NCI-H82 treated with DMSO at 0.1 percent for 48 hours (cell line): ENCODE measurements at regions not wholly inside any gene's neighbourhood (a gene's known extent, or its start where the extent isn't known, plus 50 kb on each side); places are given as distances from the start of the nearest gene placed in this dataset.

ENCODE experiments used
- DNase-seq: peaks from one replicate; lab custom pipeline; 2025; ENCODE audit not compliant: unreplicated experiment; lab: John Stamatoyannopoulos, UW

DNA sequence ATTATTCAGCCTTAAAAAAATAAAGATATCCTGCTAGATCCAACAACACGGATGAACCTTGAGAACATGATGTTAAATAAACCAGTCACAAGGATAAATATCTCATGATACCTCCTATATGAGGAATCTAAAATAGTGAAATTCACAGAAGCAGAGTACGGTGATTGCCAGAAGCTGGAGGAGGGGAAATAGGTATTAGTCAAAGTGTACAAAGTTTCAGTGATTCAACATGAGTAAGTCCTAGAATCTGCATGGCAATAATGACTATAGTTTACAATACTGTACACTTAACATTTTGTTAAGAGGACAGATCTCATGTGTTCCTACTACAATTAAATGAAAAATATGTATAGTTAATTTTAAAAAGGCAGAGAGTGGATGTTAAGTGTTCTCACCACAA is 206.6 kb upstream of the SLC10A2 start:
- DNase-seq = no peak

DNA sequence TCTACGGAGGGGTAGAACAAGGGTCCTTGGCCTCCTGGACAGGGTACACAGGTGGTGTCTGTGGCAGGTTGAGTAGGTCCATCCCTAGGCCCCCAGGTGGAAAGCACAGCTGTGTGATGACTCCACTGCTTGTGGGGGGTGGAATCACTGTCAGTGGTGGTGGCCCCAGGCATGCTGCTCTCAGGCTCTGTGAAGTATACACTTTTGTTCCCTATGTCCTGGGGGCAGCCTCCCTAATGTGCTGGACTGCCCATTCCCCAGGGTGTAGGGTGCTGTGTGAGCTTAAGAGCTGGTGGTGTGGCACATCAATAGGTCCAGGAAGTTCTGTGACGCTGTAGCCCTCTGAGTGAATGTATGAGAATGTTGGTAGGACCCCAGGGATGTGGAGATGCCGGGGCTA is 197.2 kb upstream of the SLC10A2 start:
- DNase-seq = no peak

DNA sequence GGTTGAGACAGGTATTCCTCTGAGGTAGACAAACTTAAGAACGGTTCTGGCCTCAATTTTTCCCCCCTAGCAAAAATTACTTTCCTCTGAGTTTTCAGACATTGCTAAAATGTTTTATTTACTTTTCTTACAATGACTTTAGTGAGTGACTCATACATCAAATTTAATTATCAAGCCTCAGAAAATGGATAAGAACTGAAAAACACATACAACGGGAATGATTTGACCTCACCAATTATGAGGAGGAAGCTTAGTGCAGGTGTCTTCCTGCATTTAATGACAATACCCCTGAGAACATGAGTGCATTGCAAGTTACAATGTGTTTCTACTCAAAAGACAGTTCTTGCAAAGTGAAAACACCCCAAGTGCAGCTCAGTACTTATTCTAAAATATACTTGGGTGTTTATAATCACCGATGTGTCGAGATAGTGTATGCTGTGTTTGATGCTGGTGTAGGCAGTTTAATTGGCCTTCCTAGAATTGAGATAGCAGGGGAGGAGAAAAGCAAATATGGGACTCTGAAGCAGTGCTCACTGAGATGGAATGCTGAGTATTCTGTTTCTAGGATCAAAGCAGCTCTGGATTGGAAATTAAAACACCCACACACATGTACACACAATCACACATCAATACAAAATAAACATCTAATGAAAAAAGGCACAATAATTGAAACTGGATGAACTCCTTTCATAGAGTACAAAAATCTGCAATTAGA is 189.5 kb upstream of the SLC10A2 start:
- DNase-seq = no peak

DNA sequence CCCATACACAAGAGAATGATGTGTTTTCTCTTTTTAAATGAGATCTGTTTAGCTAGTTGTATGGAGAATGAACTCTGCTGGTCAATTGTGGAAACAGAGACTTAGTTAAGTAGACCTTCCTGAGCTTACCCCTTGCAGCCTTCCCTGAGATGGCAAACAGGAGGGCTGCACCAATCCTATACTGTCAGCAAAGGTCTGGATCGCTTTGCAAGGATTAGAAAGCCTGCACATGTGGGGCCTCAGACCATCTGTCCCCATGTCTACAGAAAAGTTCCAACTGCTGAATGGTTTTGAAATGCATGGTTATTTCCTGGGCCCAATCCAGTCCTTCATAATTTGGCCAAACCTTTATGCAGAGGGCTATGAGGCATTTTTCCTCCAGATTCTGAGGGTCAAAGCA is 183.9 kb upstream of the SLC10A2 start:
- DNase-seq = peak; percentile 49

DNA sequence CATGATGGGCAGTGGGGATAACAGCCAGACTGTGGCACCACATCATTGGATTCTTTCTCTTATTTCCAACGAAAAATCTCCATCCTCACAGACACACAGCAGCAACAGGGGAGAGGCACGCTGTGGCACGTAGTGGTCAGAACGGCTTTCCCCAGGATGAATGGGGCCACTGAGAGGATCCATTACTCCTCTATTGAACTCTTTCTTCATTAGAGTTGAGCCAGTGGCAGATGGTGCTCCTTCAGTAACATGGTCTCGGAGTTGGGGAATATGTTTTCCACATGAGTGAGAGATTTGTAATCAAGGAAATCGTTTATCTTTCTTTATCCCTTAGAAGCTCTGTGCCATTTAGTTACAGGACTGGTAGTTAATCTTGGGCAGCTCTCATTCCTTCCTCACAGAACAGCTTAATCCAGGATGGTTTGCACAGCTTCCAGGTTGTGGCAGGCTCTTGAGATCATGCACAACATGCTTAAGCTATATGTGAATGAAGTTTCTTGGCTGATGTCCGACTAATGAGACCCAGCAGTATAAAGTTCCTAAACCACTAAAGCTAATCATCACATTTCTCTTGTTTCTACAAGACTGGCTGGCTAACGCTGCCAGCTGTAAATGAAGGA is 180.5 kb upstream of the SLC10A2 start:
- DNase-seq = peak; percentile 20

DNA sequence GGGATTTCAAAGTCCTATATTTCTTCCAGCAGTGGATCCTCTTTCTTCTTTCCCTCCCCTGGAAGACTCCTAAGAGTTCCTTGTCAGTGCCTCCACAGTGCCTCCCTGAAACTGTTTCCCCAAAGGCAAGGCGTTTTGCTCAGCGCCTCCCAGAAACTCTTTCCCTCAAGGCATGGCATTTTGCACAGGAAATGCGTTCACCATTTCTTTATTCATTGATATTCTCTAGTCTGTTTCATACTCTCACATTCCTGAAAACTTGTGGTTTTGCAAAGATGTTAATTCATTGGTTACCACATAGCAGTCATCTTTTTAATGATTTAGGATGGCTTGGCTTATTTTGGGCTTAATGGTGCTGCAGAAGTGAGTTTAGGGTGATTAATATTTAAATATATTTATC is 177.3 kb upstream of the SLC10A2 start:
- no peak for DNase-seq

DNA sequence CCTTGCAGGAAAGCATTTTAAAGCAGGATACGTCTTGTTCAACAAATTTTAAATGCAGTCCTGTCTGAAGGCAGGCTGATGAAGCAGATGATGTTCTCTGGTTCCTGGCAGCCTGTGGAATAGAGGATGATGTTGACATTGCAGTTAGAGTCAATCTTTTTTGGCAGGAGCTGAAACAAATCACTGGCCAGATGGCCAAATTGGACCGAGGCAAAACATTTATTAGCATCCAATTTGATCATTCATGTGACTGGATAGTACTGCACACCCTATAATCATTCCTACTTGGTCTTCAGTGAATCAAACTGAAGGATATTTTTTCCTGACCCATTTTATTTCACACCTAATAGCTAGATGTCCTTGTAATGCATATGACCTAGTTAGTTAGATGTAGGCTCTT is 172.2 kb upstream of the SLC10A2 start:
- no peak for DNase-seq

DNA sequence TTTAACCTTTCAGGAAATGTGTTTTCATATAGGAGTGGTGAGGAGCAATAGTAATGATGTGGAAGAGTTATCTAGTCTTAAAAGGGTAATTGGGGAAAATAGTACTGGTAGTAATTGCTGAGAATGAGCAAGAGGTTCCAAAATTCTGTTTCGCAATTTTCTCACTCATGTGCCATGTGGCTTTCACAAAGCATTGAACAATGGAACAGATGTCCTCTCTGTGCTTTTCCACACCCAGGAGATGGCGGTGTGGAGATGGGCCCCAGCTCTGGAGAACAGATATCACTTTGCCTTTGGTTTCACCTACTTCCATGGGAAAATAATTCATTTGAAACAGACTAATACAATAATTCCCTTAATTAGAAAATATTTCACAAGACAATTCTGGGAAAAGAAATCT is 170.0 kb upstream of the SLC10A2 start:
- DNase-seq = no peak

DNA sequence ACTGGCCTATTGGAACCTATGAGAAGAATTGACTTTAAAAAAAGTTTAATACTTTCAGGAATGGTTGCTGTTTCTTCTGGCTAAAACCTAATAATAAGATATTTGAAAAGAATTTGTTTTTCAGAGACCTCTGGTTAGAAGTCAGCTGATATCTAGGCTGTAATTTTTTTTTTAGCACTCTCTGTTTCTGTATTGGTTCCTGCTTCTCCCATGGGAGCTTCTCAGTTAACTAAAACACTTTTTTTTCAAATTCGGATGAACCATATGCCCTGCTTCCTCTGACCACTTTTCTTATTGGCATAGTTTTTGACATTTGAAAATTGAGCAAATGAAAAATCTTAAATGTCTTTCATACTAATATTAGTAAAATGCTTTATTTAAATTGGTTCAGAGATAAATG is 163.5 kb upstream of the SLC10A2 start:
- no peak for DNase-seq

DNA sequence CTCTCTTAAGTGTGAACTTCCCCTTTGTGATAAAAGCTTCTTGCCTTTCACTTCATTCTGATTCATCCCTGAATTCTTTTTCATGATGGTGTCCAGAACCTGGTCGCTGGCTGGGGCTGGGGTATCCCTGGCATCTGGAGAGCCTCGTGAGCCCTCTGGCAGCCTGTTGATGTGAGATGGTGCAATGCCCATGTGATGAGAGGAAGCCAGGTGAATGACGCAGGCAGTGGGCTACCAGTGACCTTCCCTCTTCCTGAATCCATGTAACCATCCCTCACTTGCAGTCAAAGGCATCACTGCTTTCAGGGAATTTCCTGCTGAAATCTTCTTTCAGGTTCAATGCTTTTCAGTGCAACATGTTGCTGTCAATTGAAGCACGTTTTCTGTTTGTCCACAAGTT is 158.6 kb upstream of the SLC10A2 start:
- no peak for DNase-seq

DNA sequence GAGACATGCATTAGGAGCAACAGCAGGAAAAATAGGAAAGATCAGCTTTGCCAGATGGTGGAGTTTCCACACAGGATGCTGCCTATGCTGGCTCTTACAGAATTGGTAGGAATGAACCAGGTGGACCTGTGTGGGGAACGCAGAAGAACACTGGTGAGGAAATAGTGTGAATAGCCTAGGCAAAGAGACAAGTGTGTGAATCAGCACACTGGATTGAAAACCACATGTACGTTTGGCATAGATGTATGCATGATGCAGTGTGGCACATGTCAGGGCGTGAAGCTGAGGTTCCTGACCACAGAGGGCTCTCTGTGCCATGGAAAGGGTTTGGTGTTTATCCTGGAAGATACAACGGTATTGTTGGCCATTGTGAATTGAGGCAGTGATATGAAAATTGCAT is 156.5 kb upstream of the SLC10A2 start:
- no peak for DNase-seq

DNA sequence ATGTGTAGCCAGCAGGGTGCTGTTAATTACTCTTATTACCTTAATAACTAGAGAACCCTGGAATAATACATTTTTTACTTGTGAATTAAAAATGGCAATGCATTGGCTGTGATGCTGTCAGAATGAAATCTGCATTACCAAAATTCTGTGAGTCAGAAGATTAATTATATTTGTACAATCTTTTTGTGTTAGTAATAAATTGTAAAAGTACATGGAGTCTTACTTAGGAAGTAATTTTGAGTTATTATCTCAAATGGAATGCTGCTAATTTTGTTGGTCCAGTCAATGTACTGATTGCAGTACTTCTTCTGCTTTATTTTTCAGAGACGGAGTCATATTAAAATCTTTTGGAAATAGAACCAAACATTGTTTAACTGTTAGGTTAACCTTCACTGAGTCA is 152.0 kb upstream of the SLC10A2 start:
- no peak for DNase-seq

DNA sequence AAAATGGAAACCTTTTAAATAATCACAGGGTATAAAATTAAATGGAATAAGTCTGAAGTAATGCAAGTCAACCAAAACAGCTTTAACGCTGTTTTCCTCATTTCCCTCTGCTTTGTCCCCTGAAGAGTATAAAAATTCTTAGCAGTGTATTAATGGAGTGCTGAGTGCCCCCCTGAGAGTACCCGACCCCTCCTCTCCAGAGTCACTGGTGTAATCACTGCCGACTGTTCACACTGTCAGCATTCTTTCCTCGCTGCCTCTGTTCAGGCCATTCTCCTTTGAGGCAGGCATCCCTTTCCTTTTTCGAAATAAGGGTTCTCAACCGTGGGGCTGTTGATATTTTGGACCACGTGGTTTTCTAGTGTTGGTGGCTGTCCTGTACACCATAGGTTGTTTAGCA is 146.9 kb upstream of the SLC10A2 start:
- DNase-seq = no peak

DNA sequence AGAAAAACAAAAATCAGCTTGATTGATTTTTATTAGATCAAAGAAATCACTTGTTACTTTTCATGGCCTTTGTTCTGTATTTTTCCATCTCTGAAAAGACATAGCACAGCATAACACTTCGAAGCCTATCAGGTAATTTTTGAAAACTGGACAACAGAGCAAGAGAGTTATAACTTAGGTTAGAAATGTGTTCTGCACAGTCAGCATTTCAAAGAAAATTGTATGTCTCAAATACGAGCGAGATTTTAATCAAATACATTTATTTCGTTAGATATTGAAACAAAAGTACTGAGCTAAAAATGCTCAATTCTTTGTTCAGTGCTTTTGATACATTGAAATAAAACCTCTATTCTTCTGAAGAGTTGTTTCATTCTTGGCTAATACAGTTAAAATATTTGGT is 144.1 kb upstream of the SLC10A2 start:
- DNase-seq = no peak

DNA sequence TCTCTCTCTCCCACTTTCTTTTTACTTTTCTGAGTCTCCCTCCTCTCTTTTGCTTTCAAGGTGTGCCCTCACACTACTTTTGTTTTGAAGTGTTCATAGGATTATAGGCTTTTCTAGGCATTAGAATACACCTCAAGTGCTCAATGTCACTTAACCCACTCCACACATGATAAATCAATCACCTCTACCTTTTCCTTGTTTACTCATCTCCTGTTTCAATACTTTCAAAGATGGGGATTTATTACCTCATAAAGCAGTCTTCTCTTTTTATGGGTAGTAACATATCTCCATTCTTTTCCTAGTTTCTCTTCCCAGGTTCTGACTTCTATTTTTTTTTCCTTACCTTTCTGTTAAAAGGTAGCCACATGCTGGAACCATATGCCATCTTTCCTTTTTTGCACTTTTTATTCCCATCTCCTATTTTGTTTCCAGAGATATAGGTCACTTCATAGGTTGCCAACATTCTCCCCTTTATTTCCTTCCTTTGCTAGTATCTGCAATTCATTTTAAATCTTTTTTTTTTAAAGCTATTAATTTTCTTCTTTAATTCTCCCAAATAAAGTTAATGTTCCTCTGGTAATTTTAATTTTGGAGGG is 137.6 kb upstream of the SLC10A2 start:
- no peak for DNase-seq

DNA sequence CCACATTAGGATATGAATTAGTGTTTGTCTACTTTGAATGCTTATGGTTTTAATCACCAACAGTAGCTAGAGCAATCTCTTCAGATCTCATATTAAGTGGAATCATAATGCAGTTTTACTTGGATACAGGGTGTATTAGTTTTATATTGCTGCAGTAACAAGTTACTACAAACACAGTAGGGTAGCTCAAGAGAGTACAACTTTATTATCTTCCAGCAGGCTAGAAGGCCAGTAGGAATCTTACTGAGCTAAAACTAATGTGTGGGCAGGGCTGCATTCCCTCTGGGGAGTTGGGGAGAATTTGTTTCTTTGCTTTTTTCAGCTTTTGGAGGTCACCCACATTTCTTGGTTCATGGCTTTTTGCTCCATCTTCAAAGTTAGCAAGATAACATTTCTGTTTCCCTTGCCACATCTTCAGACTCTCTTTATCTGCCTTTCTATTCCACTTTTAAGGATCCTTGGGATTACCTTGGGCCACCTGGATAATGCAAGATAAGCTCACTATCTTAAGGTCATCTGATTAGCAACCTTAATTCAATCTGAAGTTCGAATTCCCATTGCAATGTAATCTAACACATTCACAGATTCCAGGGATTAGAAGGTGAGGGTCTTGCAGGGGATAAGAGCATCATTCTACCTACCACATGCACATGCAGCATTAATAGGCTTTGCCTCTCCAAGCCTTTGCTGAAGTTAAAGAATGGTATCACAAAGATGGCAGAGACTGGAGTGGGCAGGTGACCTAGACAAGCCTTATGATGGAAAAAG is 134.1 kb upstream of the SLC10A2 start:
- DNase-seq = peak; percentile 48

DNA sequence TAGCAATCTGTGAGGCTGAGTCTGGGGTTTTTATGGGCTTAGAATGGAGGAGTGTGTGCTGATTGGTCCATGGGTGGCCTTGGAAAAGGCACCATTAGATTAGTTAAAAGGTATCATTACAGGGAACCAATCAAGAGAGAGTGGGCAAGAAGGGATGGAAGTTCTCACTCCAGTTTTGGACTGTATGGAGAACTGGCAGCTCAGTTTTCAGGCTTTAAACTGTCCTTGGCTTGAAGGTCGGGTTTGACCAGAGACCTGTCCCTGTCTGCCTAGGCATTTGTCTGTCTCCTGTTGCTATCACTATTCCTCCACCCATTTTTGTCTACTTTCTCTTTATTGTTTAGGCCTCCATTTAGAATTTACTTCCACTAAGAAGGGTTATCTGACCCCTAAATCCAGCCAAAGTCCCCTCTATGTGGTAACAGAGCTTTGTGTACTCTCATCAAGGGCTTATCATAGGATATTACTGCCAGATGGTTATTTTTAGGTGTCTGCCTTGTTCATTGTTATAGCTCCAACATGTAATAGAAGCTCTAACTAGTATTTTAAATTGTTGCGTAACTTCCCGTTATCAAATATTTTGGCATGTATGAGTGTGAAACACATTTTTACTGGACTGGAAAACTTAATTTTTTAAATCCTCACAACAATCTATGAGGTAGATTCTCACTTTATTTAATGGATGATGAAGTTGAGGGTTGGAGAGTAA is 133.3 kb upstream of the SLC10A2 start:
- no peak for DNase-seq

DNA sequence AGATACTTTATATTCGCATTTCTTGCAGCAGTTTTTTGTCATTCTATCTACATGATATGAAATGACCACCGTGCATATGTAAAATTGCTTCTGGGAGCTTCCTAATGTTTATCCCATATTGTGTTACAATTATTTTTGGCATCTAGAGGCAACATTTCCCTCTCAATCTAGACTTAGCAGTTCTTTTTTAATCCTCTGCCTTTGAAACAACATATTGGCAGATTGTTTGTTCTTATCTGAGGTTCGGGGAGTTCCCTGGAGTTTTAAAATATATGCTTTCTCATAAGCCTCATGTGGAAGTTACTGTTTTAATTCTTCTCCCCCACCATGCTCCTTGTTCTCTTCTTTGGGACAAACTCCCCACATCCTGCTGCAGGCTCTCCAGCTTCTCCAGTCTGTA is 130.1 kb upstream of the SLC10A2 start:
- no peak for DNase-seq

DNA sequence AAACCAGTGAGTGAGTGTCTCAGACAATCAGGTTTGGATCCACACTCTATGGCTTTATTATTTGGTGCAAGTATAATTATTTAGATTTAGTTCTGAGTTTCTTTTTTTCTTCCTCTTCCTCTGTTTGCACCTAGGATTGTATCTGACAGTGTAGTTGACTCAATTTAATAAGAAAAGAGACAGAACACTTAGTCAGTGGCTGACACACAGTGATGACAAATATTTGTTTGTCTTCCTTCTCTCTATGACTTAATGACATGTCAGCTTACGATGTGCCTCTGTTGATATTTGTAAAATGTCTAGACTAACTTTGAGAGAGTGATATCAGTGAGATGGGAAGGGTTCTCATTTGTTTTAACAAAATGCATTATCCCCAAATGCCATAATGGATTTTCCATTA is 129.5 kb upstream of the SLC10A2 start:
- no peak for DNase-seq

DNA sequence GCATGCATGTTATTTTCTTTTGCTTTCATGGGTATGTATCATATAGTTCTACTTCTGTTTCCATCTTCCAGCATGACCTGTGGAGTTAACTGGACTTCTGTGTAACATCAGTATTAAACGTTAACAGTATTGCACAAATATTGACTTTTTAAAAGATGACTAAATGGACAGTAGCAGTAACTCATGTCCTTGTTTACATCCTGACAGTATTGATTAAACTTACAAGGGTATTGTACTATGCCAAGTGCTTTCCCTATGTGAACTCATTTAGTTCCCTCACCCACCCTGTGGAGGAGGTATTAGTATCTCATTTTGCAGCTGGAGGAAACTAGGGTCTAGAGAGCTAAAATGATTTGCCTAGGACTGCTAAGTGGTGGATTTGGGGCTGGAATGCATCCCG is 128.7 kb upstream of the SLC10A2 start:
- no peak for DNase-seq

DNA sequence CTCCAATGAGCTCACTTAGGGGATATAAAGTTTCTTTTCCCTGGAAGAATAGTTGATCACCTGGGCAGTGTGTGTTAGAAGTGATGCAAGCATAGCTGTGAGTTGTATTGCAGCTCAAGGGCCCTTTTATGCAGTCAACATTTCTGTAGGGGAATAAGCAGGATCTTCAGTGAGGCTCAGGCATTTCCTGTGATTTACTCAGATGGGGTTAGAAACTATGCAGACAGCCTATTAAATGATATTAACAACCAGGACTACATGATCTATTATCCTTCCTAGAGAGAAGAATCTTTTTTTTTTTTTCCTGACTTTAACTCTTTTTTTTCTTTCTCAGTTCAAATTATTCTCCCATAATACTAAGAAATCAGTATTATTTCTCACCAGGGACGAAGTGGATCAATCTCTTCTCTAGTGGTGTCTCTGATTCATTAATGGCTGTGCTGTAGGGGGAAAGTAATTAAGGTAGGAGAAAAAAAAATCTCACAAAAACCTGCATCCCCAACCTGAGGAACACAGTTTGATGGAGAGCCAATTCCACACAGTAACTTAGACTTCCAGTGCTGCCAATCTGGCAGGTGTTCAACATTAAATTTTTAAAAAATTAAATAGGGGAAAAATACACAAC is 126.4 kb upstream of the SLC10A2 start:
- DNase-seq = no peak
